ENCODE measurements at regions not wholly inside any gene's neighbourhood (a gene's known extent, or its start where the extent isn't known, plus 50 kb on each side); places are given as distances from the start of the nearest gene placed in this dataset.

GRCh38 chr9:89946741-89947140 is 341.9 kb downstream of the GADD45G start:
- in situ Hi-C loops (cut with MboI) = no loop called here
- H3K9me3 ChIP-seq (replicated peaks; ENCODE audit: control insufficient read depth, insufficient read depth, low read length) = no peaks in the 10 kb centered on the region
- RAD21 ChIA-PET (ENCODE audit: unreplicated experiment) = no interaction called here
- H4K20me1 ChIP-seq (ENCODE audit: control insufficient read depth, insufficient read depth) = no peaks in the 10 kb centered on the region
- no peak overlapping the region for H3K9ac ChIP-seq (ENCODE audit: control insufficient read depth, insufficient read depth, low read length)
- intact Hi-C loops (cut with micrococcal nuclease; ENCODE audit: unreplicated experiment) = no loop called here
- no peak for DNase-seq (ENCODE audit: low read depth, low spot score)
- H3K27ac ChIP-seq (ENCODE audit: control insufficient read depth, insufficient read depth) = no peak overlapping the region
- CTCF ChIA-PET = no interaction called here
- no peaks in the 10 kb centered on the region for H3K36me3 ChIP-seq (ENCODE audit: control insufficient read depth in 2 of 2, insufficient read depth in 2 of 2, low read length in 1 of 2)
- no peaks in the 10 kb centered on the region for H3K4me1 ChIP-seq (ENCODE audit: control insufficient read depth, insufficient read depth, low read length)
- 65% methylated on average over 3 of the region's 3 CpGs for WGBS (ENCODE audit: insufficient coverage, insufficient replicate concordance, low lambda C conversion rate, missing lambda C conversion rate)
- POLR2A ChIA-PET = interaction anchor here (0.6 kb wide), 1 partner anchor 854 kb away, joined by 3 read pairs; no protein-coding TSS in a partner anchor
- H2AFZ ChIP-seq (ENCODE audit: control insufficient read depth, low read depth, low read length) = no peak overlapping the region
- FAIRE-seq = no peak
- no peak overlapping the region for H3K4me3 ChIP-seq
- BruUV-seq (replicated peaks) = no TSS peak
- ATAC-seq = no peak
- no peaks in the 10 kb centered on the region for H3K79me2 ChIP-seq (ENCODE audit: control insufficient read depth, insufficient read depth, low read length)
- no peaks in the 10 kb centered on the region for H3K27me3 ChIP-seq (replicated peaks in 1 of 2; ENCODE audit: control insufficient read depth in 2 of 2, insufficient read depth in 2 of 2, low read length in 1 of 2)
- SMC1A ChIA-PET (ENCODE audit: uncharacterized antibody, unreplicated experiment) = no interaction called here
- H3K4me2 ChIP-seq (ENCODE audit: control insufficient read depth, insufficient read depth) = no peak overlapping the region
- TF ChIP-seq HDGF (IDR thresholded peaks at IDR 0.05) = no peak
- no peak for TF ChIP-seq PML (IDR thresholded peaks at IDR 0.05; ENCODE audit: low read length)
- TF ChIP-seq ZNF622 (IDR thresholded peaks at IDR 0.05) = no peak
- TF ChIP-seq TAF1 (IDR thresholded peaks at IDR 0.05; ENCODE audit: borderline replicate concordance, low read depth, low read length) = no peak
- no peak for TF ChIP-seq ETV6 (conservative IDR thresholded peaks at IDR 0.05 in 1 of 2, IDR thresholded peaks at IDR 0.05 in 1 of 2; ENCODE audit: borderline replicate concordance in 1 of 2, low read depth in 1 of 2)
- TF ChIP-seq SMC3 (IDR thresholded peaks at IDR 0.05; ENCODE audit: borderline replicate concordance, low read length) = no peak
- no peak for TF ChIP-seq RAD51 (IDR thresholded peaks at IDR 0.05)
- no peak for TF ChIP-seq HDAC6 (IDR thresholded peaks at IDR 0.05; ENCODE audit: unreplicated experiment)
- TF ChIP-seq CUX1 (IDR thresholded peaks at IDR 0.05; ENCODE audit: insufficient replicate concordance, low read depth, low read length) = no peak
- TF ChIP-seq ZBED1 (IDR thresholded peaks at IDR 0.05; ENCODE audit: borderline replicate concordance) = no peak
- TF ChIP-seq TCF7 (IDR thresholded peaks at IDR 0.05; ENCODE audit: borderline replicate concordance) = no peak
- no peak for TF ChIP-seq E2F4 (IDR thresholded peaks at IDR 0.05; ENCODE audit: low read depth, low read length)
- TF ChIP-seq WRNIP1 (IDR thresholded peaks at IDR 0.05; ENCODE audit: borderline replicate concordance, low read depth, low read length) = no peak
- TF ChIP-seq ZBTB4 (CRISPR knock-in tag; IDR thresholded peaks at IDR 0.05) = no peak
- TF ChIP-seq YBX1 (IDR thresholded peaks at IDR 0.05) = no peak
- TF ChIP-seq IRF3 (IDR thresholded peaks at IDR 0.05) = no peak
